ENCODE measurements at regions not wholly inside any gene's neighbourhood (a gene's known extent, or its start where the extent isn't known, plus 50 kb on each side); places are given as distances from the start of the nearest gene placed in this dataset.

- H3K4me3 ChIP-seq (ENCODE audit: low read length in 2 of 2) = no peak overlapping the region
- no peak overlapping the region for H3K9ac ChIP-seq (ENCODE audit: low read depth, low read length, poor library complexity)
- H4K91ac ChIP-seq (ENCODE audit: low read depth, low read length, poor library complexity) = no peak overlapping the region
- H2BK15ac ChIP-seq (ENCODE audit: low read length) = no peak overlapping the region
- H3K27me3 ChIP-seq (ENCODE audit: control insufficient read depth in 3 of 3, insufficient read depth in 3 of 3, low read depth in 1 of 3, low read length in 3 of 3) = no peaks in the 10 kb centered on the region
- H3K79me1 ChIP-seq (ENCODE audit: low read depth, low read length) = no peaks in the 10 kb centered on the region
- no peak overlapping the region for H3K4me2 ChIP-seq (ENCODE audit: insufficient read depth, low read length, poor library complexity, severe bottlenecking)
- no peaks in the 10 kb centered on the region for H3K9me3 ChIP-seq (replicated peaks in 1 of 2; ENCODE audit: control insufficient read depth in 2 of 2, insufficient read depth in 1 of 2, low read depth in 1 of 2, low read length in 2 of 2)
- H3K4ac ChIP-seq (ENCODE audit: low read length) = no peak overlapping the region
- no peaks in the 10 kb centered on the region for H3K4me1 ChIP-seq (ENCODE audit: control insufficient read depth in 2 of 2, insufficient read depth in 1 of 2, low read depth in 1 of 2, low read length in 2 of 2)
- H3K14ac ChIP-seq (ENCODE audit: low read length) = no peak overlapping the region
- no peak overlapping the region for H3K18ac ChIP-seq (ENCODE audit: low read length)
- H3K27ac ChIP-seq (replicated peaks; ENCODE audit: low read length) = no peak overlapping the region
- no peak overlapping the region for H4K8ac ChIP-seq (ENCODE audit: low read depth, low read length)
- no peak overlapping the region for H2BK5ac ChIP-seq (ENCODE audit: low read length)
- H2BK120ac ChIP-seq (ENCODE audit: low read depth, low read length) = no peak overlapping the region
- H2AK5ac ChIP-seq (ENCODE audit: low read depth, low read length) = no peak overlapping the region
- H2AFZ ChIP-seq (ENCODE audit: low read length) = no peak overlapping the region
- DNase-seq (ENCODE audit: low spot score) = no peak
- WGBS, 2 donors (ENCODE audit: extremely low coverage in 2 of 2, insufficient read length in 2 of 2, insufficient replicate concordance in 1 of 2) = no CpG with 5 or more reads among the region's 2 CpGs
- no peak overlapping the region for H3K23ac ChIP-seq (ENCODE audit: low read depth, low read length, poor library complexity)
- no peaks in the 10 kb centered on the region for H3K36me3 ChIP-seq (replicated peaks in 1 of 2; ENCODE audit: control insufficient read depth in 2 of 2, insufficient read depth in 2 of 2, low read length in 2 of 2)
- no peak overlapping the region for H2BK12ac ChIP-seq (ENCODE audit: low read length)
Observed at GRCh38 chr9:102842423-102842822, 152.7 kb upstream of the CYLC2 start.

- H3K23ac ChIP-seq (ENCODE audit: low read depth, low read length, poor library complexity) = no peak overlapping the region
- H3K36me3 ChIP-seq (replicated peaks in 1 of 2; ENCODE audit: control insufficient read depth in 2 of 2, insufficient read depth in 2 of 2, low read length in 2 of 2) = no peaks in the 10 kb centered on the region
- H2BK15ac ChIP-seq (ENCODE audit: low read length) = no peak overlapping the region
- H3K27me3 ChIP-seq (ENCODE audit: control insufficient read depth in 3 of 3, insufficient read depth in 3 of 3, low read depth in 1 of 3, low read length in 3 of 3) = no peaks in the 10 kb centered on the region
- H3K4me1 ChIP-seq (ENCODE audit: control insufficient read depth in 2 of 2, insufficient read depth in 1 of 2, low read depth in 1 of 2, low read length in 2 of 2) = no peaks in the 10 kb centered on the region
- H4K91ac ChIP-seq (ENCODE audit: low read depth, low read length, poor library complexity) = no peak overlapping the region
- H3K14ac ChIP-seq (ENCODE audit: low read length) = no peak overlapping the region
- H3K9ac ChIP-seq (ENCODE audit: low read depth, low read length, poor library complexity) = no peak overlapping the region
- no peak overlapping the region for H4K8ac ChIP-seq (ENCODE audit: low read depth, low read length)
- no peak overlapping the region for H2BK5ac ChIP-seq (ENCODE audit: low read length)
- no peak overlapping the region for H2BK120ac ChIP-seq (ENCODE audit: low read depth, low read length)
- H3K4me2 ChIP-seq (ENCODE audit: insufficient read depth, low read length, poor library complexity, severe bottlenecking) = no peak overlapping the region
- no CpG with 5 or more reads among the region's 2 CpGs for WGBS, 2 donors (ENCODE audit: extremely low coverage in 2 of 2, insufficient read length in 2 of 2, insufficient replicate concordance in 1 of 2)
- DNase-seq (ENCODE audit: low spot score) = no peak
- no peak overlapping the region for H3K4me3 ChIP-seq (ENCODE audit: low read length in 2 of 2)
- no peak overlapping the region for H2AK5ac ChIP-seq (ENCODE audit: low read depth, low read length)
- no peaks in the 10 kb centered on the region for H3K79me1 ChIP-seq (ENCODE audit: low read depth, low read length)
- no peak overlapping the region for H2AFZ ChIP-seq (ENCODE audit: low read length)
- H3K9me3 ChIP-seq (replicated peaks in 1 of 2; ENCODE audit: control insufficient read depth in 2 of 2, insufficient read depth in 1 of 2, low read depth in 1 of 2, low read length in 2 of 2) = no peaks in the 10 kb centered on the region
- no peak overlapping the region for H3K27ac ChIP-seq (replicated peaks; ENCODE audit: low read length)
- no peak overlapping the region for H2BK12ac ChIP-seq (ENCODE audit: low read length)
- H3K4ac ChIP-seq (ENCODE audit: low read length) = no peak overlapping the region
- no peak overlapping the region for H3K18ac ChIP-seq (ENCODE audit: low read length)
Observed at GRCh38 chr9:102841376-102841775, 153.8 kb upstream of the CYLC2 start.

GRCh38 chr9:102840335-102840734, 154.8 kb upstream of the CYLC2 start:
- Histone ChIP-seq H2AK5ac (ENCODE audit: low read depth, low read length) (no peak overlapping the region), H3K79me1 (ENCODE audit: low read depth, low read length) (no peaks in the 10 kb centered on the region), H4K91ac (ENCODE audit: low read depth, low read length, poor library complexity) (no peak overlapping the region), H3K23ac (ENCODE audit: low read depth, low read length, poor library complexity) (no peak overlapping the region), H4K8ac (ENCODE audit: low read depth, low read length) (no peak overlapping the region), H3K4me3 (ENCODE audit: low read length in 2 of 2) (no peak overlapping the region), H3K9me3 (replicated peaks in 1 of 2; ENCODE audit: control insufficient read depth in 2 of 2, insufficient read depth in 1 of 2, low read depth in 1 of 2, low read length in 2 of 2) (no peaks in the 10 kb centered on the region), H3K27ac (replicated peaks; ENCODE audit: low read length) (no peak overlapping the region), H3K36me3 (replicated peaks in 1 of 2; ENCODE audit: control insufficient read depth in 2 of 2, insufficient read depth in 2 of 2, low read length in 2 of 2) (no peaks in the 10 kb centered on the region), H3K14ac (ENCODE audit: low read length) (no peak overlapping the region), H2AFZ (ENCODE audit: low read length) (no peak overlapping the region), H3K4ac (ENCODE audit: low read length) (no peak overlapping the region), H3K4me1 (ENCODE audit: control insufficient read depth in 2 of 2, insufficient read depth in 1 of 2, low read depth in 1 of 2, low read length in 2 of 2) (no peaks in the 10 kb centered on the region), H3K9ac (ENCODE audit: low read depth, low read length, poor library complexity) (no peak overlapping the region), H2BK120ac (ENCODE audit: low read depth, low read length) (no peak overlapping the region), H3K4me2 (ENCODE audit: insufficient read depth, low read length, poor library complexity, severe bottlenecking) (no peak overlapping the region), H2BK5ac (ENCODE audit: low read length) (no peak overlapping the region), H3K27me3 (ENCODE audit: control insufficient read depth in 3 of 3, insufficient read depth in 3 of 3, low read depth in 1 of 3, low read length in 3 of 3) (no peaks in the 10 kb centered on the region), H2BK15ac (ENCODE audit: low read length) (no peak overlapping the region), H2BK12ac (ENCODE audit: low read length) (no peak overlapping the region), H3K18ac (ENCODE audit: low read length) (no peak overlapping the region)
- WGBS, 2 donors (ENCODE audit: extremely low coverage in 2 of 2, insufficient read length in 2 of 2, insufficient replicate concordance in 1 of 2) = no CpG with 5 or more reads among the region's 3 CpGs
- no peak for DNase-seq (ENCODE audit: low spot score)

- Histone ChIP-seq H2BK15ac (ENCODE audit: low read length) (no peak overlapping the region), H3K4me2 (ENCODE audit: insufficient read depth, low read length, poor library complexity, severe bottlenecking) (no peak overlapping the region), H2BK12ac (ENCODE audit: low read length) (no peak overlapping the region), H3K27me3 (ENCODE audit: control insufficient read depth in 3 of 3, insufficient read depth in 3 of 3, low read depth in 1 of 3, low read length in 3 of 3) (no peaks in the 10 kb centered on the region), H4K91ac (ENCODE audit: low read depth, low read length, poor library complexity) (no peak overlapping the region), H3K36me3 (replicated peaks in 1 of 2; ENCODE audit: control insufficient read depth in 2 of 2, insufficient read depth in 2 of 2, low read length in 2 of 2) (no peaks in the 10 kb centered on the region), H3K9ac (ENCODE audit: low read depth, low read length, poor library complexity) (no peak overlapping the region), H3K27ac (replicated peaks; ENCODE audit: low read length) (no peak overlapping the region), H2AFZ (ENCODE audit: low read length) (no peak overlapping the region), H3K4me1 (ENCODE audit: control insufficient read depth in 2 of 2, insufficient read depth in 1 of 2, low read depth in 1 of 2, low read length in 2 of 2) (no peaks in the 10 kb centered on the region), H3K23ac (ENCODE audit: low read depth, low read length, poor library complexity) (no peak overlapping the region), H3K4me3 (ENCODE audit: low read length in 2 of 2) (no peak overlapping the region), H4K8ac (ENCODE audit: low read depth, low read length) (no peak overlapping the region), H3K79me1 (ENCODE audit: low read depth, low read length) (no peaks in the 10 kb centered on the region), H2AK5ac (ENCODE audit: low read depth, low read length) (no peak overlapping the region), H2BK120ac (ENCODE audit: low read depth, low read length) (no peak overlapping the region), H3K4ac (ENCODE audit: low read length) (no peak overlapping the region), H3K18ac (ENCODE audit: low read length) (no peak overlapping the region), H3K14ac (ENCODE audit: low read length) (no peak overlapping the region), H2BK5ac (ENCODE audit: low read length) (no peak overlapping the region), H3K9me3 (replicated peaks in 1 of 2; ENCODE audit: control insufficient read depth in 2 of 2, insufficient read depth in 1 of 2, low read depth in 1 of 2, low read length in 2 of 2) (no peaks in the 10 kb centered on the region)
- DNase-seq (ENCODE audit: low spot score) = no peak
- WGBS, 2 donors (ENCODE audit: extremely low coverage in 2 of 2, insufficient read length in 2 of 2, insufficient replicate concordance in 1 of 2) = no CpG with 5 or more reads among the region's 3 CpGs
Observed at GRCh38 chr9:102832814-102833213, 162.3 kb upstream of the CYLC2 start.

Measured in neuronal stem cell (in vitro differentiated cells).